Skeletal muscle tissue (tissue), 3 donors: ENCODE measurements at regions not wholly inside any gene's neighbourhood (a gene's known extent, or its start where the extent isn't known, plus 50 kb on each side); places are given as distances from the start of the nearest gene placed in this dataset.

Experiments used
- H3K27ac ChIP-seq: one replicate; pipeline ENCODE4 v1.7.0; 2013; ENCODE audit warnings: mild to moderate bottlenecking, low read depth, low read length, inconsistent platforms
- H3K27me3 ChIP-seq, 3 donors: one replicate each; pipeline ENCODE4 v1.7.0; 2013; ENCODE audit warnings: low read length in 3 of 3; ENCODE audit not compliant: control insufficient read depth in 3 of 3, insufficient read depth in 3 of 3
- H3K36me3 ChIP-seq, 3 donors: one replicate each; pipeline ENCODE4 v1.7.0; 2013; ENCODE audit warnings: low read length in 3 of 3; ENCODE audit not compliant: control insufficient read depth in 3 of 3, insufficient read depth in 3 of 3
- H3K4me1 ChIP-seq, 3 donors: one replicate each; pipeline ENCODE4 v1.7.0; 2013; ENCODE audit warnings: low read length in 3 of 3, mild to moderate bottlenecking in 3 of 3; ENCODE audit not compliant: control insufficient read depth in 3 of 3, insufficient read depth in 3 of 3
- H3K4me3 ChIP-seq, 3 donors: one replicate each; pipeline ENCODE4 v1.7.0; 2013; ENCODE audit warnings: low read length in 3 of 3
- H3K9ac ChIP-seq, 3 donors: one replicate each; pipeline ENCODE4 v1.7.0; 2013; ENCODE audit warnings: low read length in 3 of 3, mild to moderate bottlenecking in 3 of 3, moderate library complexity in 2 of 3, low read depth in 1 of 3
- H3K9me3 ChIP-seq, 3 donors: one replicate each; pipeline ENCODE4 v1.7.0; 2013; ENCODE audit warnings: low read length in 3 of 3; ENCODE audit not compliant: control insufficient read depth in 3 of 3
- donor health status: Osteomylitis.

GRCh38 chr5:26295541-26295940, 742.8 kb downstream of the CDH9 start:
- no peaks in the 10 kb centered on the region for H3K9me3 ChIP-seq
- no peak overlapping the region for H3K27ac ChIP-seq
- no peaks in the 10 kb centered on the region for H3K27me3 ChIP-seq
- no peaks in the 10 kb centered on the region for H3K36me3 ChIP-seq
- no peak overlapping the region for H3K9ac ChIP-seq
- no peaks in the 10 kb centered on the region for H3K4me1 ChIP-seq
- H3K4me3 ChIP-seq, result no peak overlapping the region

- Histone ChIP-seq H3K4me1 (no peaks in the 10 kb centered on the region), H3K27me3 (no peaks in the 10 kb centered on the region), H3K36me3 (no peaks in the 10 kb centered on the region), H3K27ac (no peak overlapping the region), H3K9me3 (no peaks in the 10 kb centered on the region), H3K9ac (no peak overlapping the region), H3K4me3 (no peak overlapping the region)
These were observed 756.2 kb downstream of the CDH9 start for GRCh38 chr5:26282190-26282589.

GRCh38 chr5:26278078-26278477, 760.3 kb downstream of the CDH9 start:
- H3K9me3 ChIP-seq, result no peaks in the 10 kb centered on the region
- no peaks in the 10 kb centered on the region for H3K4me1 ChIP-seq
- no peak overlapping the region for H3K27ac ChIP-seq
- H3K4me3 ChIP-seq, result no peak overlapping the region
- H3K27me3 ChIP-seq, result no peaks in the 10 kb centered on the region
- H3K9ac ChIP-seq, result no peak overlapping the region
- H3K36me3 ChIP-seq, result no peaks in the 10 kb centered on the region

- Histone ChIP-seq H3K36me3 (no peaks in the 10 kb centered on the region), H3K9ac (no peak overlapping the region), H3K4me1 (no peaks in the 10 kb centered on the region), H3K27me3 (no peaks in the 10 kb centered on the region), H3K9me3 (no peaks in the 10 kb centered on the region), H3K4me3 (no peak overlapping the region), H3K27ac (no peak overlapping the region)
These were observed 779.3 kb downstream of the CDH9 start for GRCh38 chr5:26259081-26259480.

GRCh38 chr5:26245321-26245720, 793.1 kb downstream of the CDH9 start:
- Histone ChIP-seq H3K9me3 (no peaks in the 10 kb centered on the region), H3K9ac (no peak overlapping the region), H3K27me3 (no peaks in the 10 kb centered on the region), H3K36me3 (no peaks in the 10 kb centered on the region), H3K4me3 (peak overlapping the region in 1 of 3 donors; percentile 23), H3K27ac (no peak overlapping the region), H3K4me1 (no peaks in the 10 kb centered on the region)

- no peak overlapping the region for H3K4me3 ChIP-seq
- no peaks in the 10 kb centered on the region for H3K4me1 ChIP-seq
- H3K9ac ChIP-seq, result no peak overlapping the region
- H3K27me3 ChIP-seq, result no peaks in the 10 kb centered on the region
- H3K36me3 ChIP-seq, result no peaks in the 10 kb centered on the region
- H3K9me3 ChIP-seq, result no peaks in the 10 kb centered on the region
- H3K27ac ChIP-seq, result no peak overlapping the region
These were observed 798.8 kb downstream of the CDH9 start for GRCh38 chr5:26239588-26239987.

- no peak overlapping the region for H3K9ac ChIP-seq
These were observed 800.9 kb downstream of the CDH9 start for GRCh38 chr5:26237489-26237888.

GRCh38 chr5:26236936-26237335, 801.5 kb downstream of the CDH9 start:
- Histone ChIP-seq H3K27ac (no peak overlapping the region), H3K36me3 (no peaks in the 10 kb centered on the region), H3K27me3 (no peaks in the 10 kb centered on the region), H3K4me1 (no peaks in the 10 kb centered on the region), H3K4me3 (no peak overlapping the region), H3K9ac (no peak overlapping the region), H3K9me3 (no peaks in the 10 kb centered on the region)

More at GRCh38 chr5:26237489-26237888, 800.9 kb downstream of the CDH9 start:
- Histone ChIP-seq H3K27me3 (no peaks in the 10 kb centered on the region), H3K4me3 (no peak overlapping the region), H3K9me3 (no peaks in the 10 kb centered on the region), H3K36me3 (no peaks in the 10 kb centered on the region), H3K27ac (no peak overlapping the region), H3K4me1 (no peaks in the 10 kb centered on the region)

- Histone ChIP-seq H3K9ac (no peak overlapping the region), H3K27me3 (no peaks in the 10 kb centered on the region), H3K4me1 (no peaks in the 10 kb centered on the region), H3K27ac (no peak overlapping the region), H3K9me3 (peaks cover 0 to 3% (median 3%) of the 10 kb centered on the region in 3 donors), H3K4me3 (no peak overlapping the region), H3K36me3 (no peaks in the 10 kb centered on the region)
These were observed 805.7 kb downstream of the CDH9 start for GRCh38 chr5:26232706-26233105.

GRCh38 chr5:26231316-26231715, 807.1 kb downstream of the CDH9 start:
- H3K27ac ChIP-seq, result no peak overlapping the region
- no peaks in the 10 kb centered on the region for H3K36me3 ChIP-seq
- peaks cover 0 to 3% (median 3%) of the 10 kb centered on the region in 3 donors for H3K9me3 ChIP-seq
- H3K27me3 ChIP-seq, result no peaks in the 10 kb centered on the region
- no peaks in the 10 kb centered on the region for H3K4me1 ChIP-seq
- no peak overlapping the region for H3K9ac ChIP-seq
- no peak overlapping the region for H3K4me3 ChIP-seq

GRCh38 chr5:26229848-26230247, 808.5 kb downstream of the CDH9 start:
- no peak overlapping the region for H3K9ac ChIP-seq
- peaks cover 0 to 3% (median 3%) of the 10 kb centered on the region in 3 donors for H3K9me3 ChIP-seq
- H3K27ac ChIP-seq, result no peak overlapping the region
- no peaks in the 10 kb centered on the region for H3K4me1 ChIP-seq
- no peaks in the 10 kb centered on the region for H3K36me3 ChIP-seq
- H3K4me3 ChIP-seq, result no peak overlapping the region
- H3K27me3 ChIP-seq, result no peaks in the 10 kb centered on the region
